LNCaP clone FGC (cell line): ENCODE measurements at regions not wholly inside any gene's neighbourhood (a gene's known extent, or its start where the extent isn't known, plus 50 kb on each side); places are given as distances from the start of the nearest gene placed in this dataset.

Experiments
- DNase-seq: peaks from one replicate; pipeline ENCODE4 v3.0.0-alpha.2; 2011; ENCODE audit warnings: low read depth
- H3K4me3 ChIP-seq: 2 replicates; pipeline ENCODE4 v1.5.1; 2011; ENCODE audit warnings: mild to moderate bottlenecking, low read depth, low read length, control low read depth
- CTCF ChIP-seq: IDR thresholded peaks from 2 replicates; pipeline ENCODE4 v1.5.1; 2012; ENCODE audit warnings: mild to moderate bottlenecking; ENCODE audit not compliant: control insufficient read depth, insufficient read depth; ENCODE audit errors: extremely low read depth

GRCh38 chr5:115348175-115348574 lies 51.7 kb upstream of the CCDC112 start:
- H3K4me3 ChIP-seq: no peak overlapping the region
- TF ChIP-seq CTCF: no peak

More at GRCh38 chr5:115348175-115348574, 51.7 kb upstream of the CCDC112 start:
- DNase-seq: no peak
